Astrocyte (in vitro differentiated cells and primary cell): ENCODE measurements at regions not wholly inside any gene's neighbourhood (a gene's known extent, or its start where the extent isn't known, plus 50 kb on each side); places are given as distances from the start of the nearest gene placed in this dataset.

Experiments used
- DNase-seq: peaks from one replicate; pipeline ENCODE4 v3.0.0-alpha.2; 2010; ENCODE audit warnings: low read depth
- FAIRE-seq: peaks from 2 replicates; lab custom pipeline; 2011; peaks lifted over from hg19 to GRCh38; lab: Jason Lieb, UNC
- H2AFZ ChIP-seq: 2 replicates; pipeline ENCODE4 v1.6.0; 2012; ENCODE audit warnings: low read depth, low read length, inconsistent platforms
- H3K27ac ChIP-seq: 2 replicates; pipeline ENCODE4 v1.5.1; 2011; ENCODE audit warnings: low read depth, low read length, inconsistent platforms
- H3K27me3 ChIP-seq: 2 replicates; pipeline ENCODE4 v1.6.0; 2011; ENCODE audit warnings: low read length, inconsistent platforms; ENCODE audit not compliant: insufficient read depth
- H3K36me3 ChIP-seq: 2 replicates; pipeline ENCODE4 v1.5.1; 2011; ENCODE audit warnings: low read length, inconsistent platforms; ENCODE audit not compliant: insufficient read depth
- H3K4me1 ChIP-seq: 2 replicates; pipeline ENCODE4 v1.5.1; 2011; ENCODE audit warnings: low read length, inconsistent platforms; ENCODE audit not compliant: insufficient read depth
- H3K4me2 ChIP-seq: 2 replicates; pipeline ENCODE4 v1.6.0; 2012; ENCODE audit warnings: low read length, inconsistent platforms
- H3K4me3 ChIP-seq: 2 replicates; pipeline ENCODE4 v1.5.1; 2011; ENCODE audit warnings: low read depth, mild to moderate bottlenecking, low read length, inconsistent platforms; ENCODE audit not compliant: insufficient read depth
- H3K79me2 ChIP-seq: 2 replicates; pipeline ENCODE4 v1.6.0; 2012; ENCODE audit warnings: mild to moderate bottlenecking, low read length, inconsistent platforms; ENCODE audit not compliant: insufficient read depth
- H3K9ac ChIP-seq: 2 replicates; pipeline ENCODE4 v1.6.0; 2012; ENCODE audit warnings: mild to moderate bottlenecking, low read length, inconsistent platforms
- H3K9me3 ChIP-seq: 2 replicates; pipeline ENCODE4 v1.5.1; 2012; ENCODE audit warnings: low read depth, mild to moderate bottlenecking, low read length, inconsistent platforms; ENCODE audit not compliant: insufficient read depth
- H4K20me1 ChIP-seq: 2 replicates; pipeline ENCODE4 v1.6.0; 2012; ENCODE audit warnings: low read length, inconsistent platforms; ENCODE audit not compliant: insufficient read depth
- H3K27ac Mint-ChIP-seq: one replicate; pipeline ENCODE4 v1.8.0; 2021; ENCODE audit warnings: mild to moderate bottlenecking, mixed read lengths; ENCODE audit not compliant: unreplicated experiment
- H3K27me3 Mint-ChIP-seq: one replicate; pipeline ENCODE4 v1.8.0; 2021; ENCODE audit warnings: low read depth, mixed read lengths; ENCODE audit not compliant: unreplicated experiment
- H3K36me3 Mint-ChIP-seq: one replicate; pipeline ENCODE4 v1.8.0; 2021; ENCODE audit warnings: low read depth, mixed read lengths; ENCODE audit not compliant: unreplicated experiment
- H3K4me1 Mint-ChIP-seq: one replicate; pipeline ENCODE4 v1.8.0; 2021; ENCODE audit warnings: low read depth, mixed read lengths; ENCODE audit not compliant: unreplicated experiment
- H3K4me3 Mint-ChIP-seq: one replicate; pipeline ENCODE4 v1.8.0; 2021; ENCODE audit warnings: mild to moderate bottlenecking, moderate library complexity, mixed read lengths; ENCODE audit not compliant: unreplicated experiment
- H3K9me3 Mint-ChIP-seq: one replicate; pipeline ENCODE4 v1.8.0; 2021; ENCODE audit warnings: mild to moderate bottlenecking, mixed read lengths; ENCODE audit not compliant: unreplicated experiment
- CTCF ChIP-seq: IDR thresholded peaks from 2 replicates; pipeline ENCODE4 v1.5.1; 2011; ENCODE audit warnings: low read depth, mild to moderate bottlenecking, inconsistent platforms, low read length, moderate library complexity; ENCODE audit not compliant: insufficient read depth
- EZH2 ChIP-seq: IDR thresholded peaks from 2 replicates; pipeline ENCODE4 v1.6.1; 2012; ENCODE audit warnings: mild to moderate bottlenecking, low read length, inconsistent platforms; ENCODE audit not compliant: insufficient read depth

- Mint-ChIP-seq H3K36me3 (no peaks in the 10 kb centered on the region), H3K27ac (no peak overlapping the region), H3K9me3 (peaks cover 5% of the 10 kb centered on the region), H3K27me3 (no peaks in the 10 kb centered on the region), H3K4me1 (no peaks in the 10 kb centered on the region), H3K4me3 (no peak overlapping the region)
- Histone ChIP-seq H3K27me3 (no peaks in the 10 kb centered on the region), H4K20me1 (no peaks in the 10 kb centered on the region), H3K4me1 (no peaks in the 10 kb centered on the region), H3K4me2 (no peak overlapping the region), H3K36me3 (no peaks in the 10 kb centered on the region), H3K9me3 (peaks cover 3% of the 10 kb centered on the region), H2AFZ (no peak overlapping the region), H3K9ac (no peak overlapping the region), H3K4me3 (no peak overlapping the region), H3K27ac (no peak overlapping the region), H3K79me2 (no peaks in the 10 kb centered on the region)
- FAIRE-seq (no peak), DNase-seq (no peak)
- TF ChIP-seq CTCF (no peak), EZH2 (no peak)
These were observed 1212.6 kb upstream of the NXPH2 start for GRCh38 chr2:139992711-139993345.

GRCh38 chr2:139992078-139992477 lies 1211.9 kb upstream of the NXPH2 start:
- Histone ChIP-seq H3K36me3 (no peaks in the 10 kb centered on the region), H3K27me3 (no peaks in the 10 kb centered on the region), H3K27ac (no peak overlapping the region), H3K4me1 (no peaks in the 10 kb centered on the region), H3K4me2 (no peak overlapping the region), H3K4me3 (no peak overlapping the region), H3K9ac (no peak overlapping the region), H3K79me2 (no peaks in the 10 kb centered on the region), H3K9me3 (peaks cover 3% of the 10 kb centered on the region), H2AFZ (no peak overlapping the region), H4K20me1 (no peaks in the 10 kb centered on the region)
- FAIRE-seq (no peak), DNase-seq (no peak)
- Mint-ChIP-seq H3K27me3 (no peaks in the 10 kb centered on the region), H3K27ac (no peak overlapping the region), H3K36me3 (no peaks in the 10 kb centered on the region), H3K9me3 (peaks cover 5% of the 10 kb centered on the region), H3K4me1 (no peaks in the 10 kb centered on the region), H3K4me3 (no peak overlapping the region)
- TF ChIP-seq EZH2 (no peak), CTCF (no peak)

- Histone ChIP-seq H3K4me2 (no peak overlapping the region), H2AFZ (no peak overlapping the region), H3K27me3 (no peaks in the 10 kb centered on the region), H3K9ac (no peak overlapping the region), H3K27ac (no peak overlapping the region), H3K9me3 (peaks cover 3% of the 10 kb centered on the region), H3K4me3 (no peak overlapping the region), H3K79me2 (no peaks in the 10 kb centered on the region), H3K4me1 (no peaks in the 10 kb centered on the region), H3K36me3 (no peaks in the 10 kb centered on the region), H4K20me1 (no peaks in the 10 kb centered on the region)
- peaks cover 5% of the 10 kb centered on the region for H3K9me3 Mint-ChIP-seq
- H3K36me3 Mint-ChIP-seq = no peaks in the 10 kb centered on the region
- H3K4me3 Mint-ChIP-seq = no peak overlapping the region
- no peak overlapping the region for H3K27ac Mint-ChIP-seq
- no peaks in the 10 kb centered on the region for H3K27me3 Mint-ChIP-seq
- TF ChIP-seq EZH2 (no peak), CTCF (no peak)
- H3K4me1 Mint-ChIP-seq = no peaks in the 10 kb centered on the region
- DNase-seq (no peak), FAIRE-seq (no peak)
These were observed 1210.6 kb upstream of the NXPH2 start for GRCh38 chr2:139990646-139991335.
